Ureter (tissue), 1 donor: ENCODE measurements at regions not wholly inside any gene's neighbourhood (a gene's known extent, or its start where the extent isn't known, plus 50 kb on each side); places are given as distances from the start of the nearest gene placed in this dataset.
"Not testable (repeated sequence)": the region's sequence is repeated elsewhere in the genome, so short reads cannot be mapped to it uniquely, and the experiment has no call there.

Experiments used
- DNase-seq: peaks from one replicate; pipeline ENCODE4 v3.0.0-alpha.2; 2020; ENCODE audit warnings: low spot score
- donor health status: DM: yes; HTN: yes; CAD: no.

- no peak for DNase-seq
Measured at GRCh38 chr2:39998617-39999016, 219.6 kb upstream of the THUMPD2 start.

DNA sequence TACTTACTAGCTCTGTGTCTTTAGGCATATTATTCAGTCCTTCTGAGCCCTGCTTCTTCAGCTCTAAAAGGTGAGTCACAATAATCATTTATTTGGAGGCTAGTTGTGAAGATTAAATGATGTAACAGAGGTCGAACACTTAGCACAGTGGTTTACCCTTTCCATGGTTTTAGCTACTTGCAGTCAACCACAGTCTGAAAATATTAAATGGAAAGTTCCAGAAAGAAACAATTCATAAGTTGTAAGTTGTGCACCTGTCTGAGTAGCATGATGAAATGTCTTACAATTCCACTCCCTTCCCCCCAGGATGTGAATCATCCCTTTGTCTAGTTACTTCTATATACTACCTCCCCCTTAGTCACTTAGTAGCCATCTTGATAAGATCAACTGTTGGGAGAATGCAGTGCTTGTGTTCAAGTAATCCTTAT is 217.6 kb upstream of the THUMPD2 start:
- no peak for DNase-seq

DNA sequence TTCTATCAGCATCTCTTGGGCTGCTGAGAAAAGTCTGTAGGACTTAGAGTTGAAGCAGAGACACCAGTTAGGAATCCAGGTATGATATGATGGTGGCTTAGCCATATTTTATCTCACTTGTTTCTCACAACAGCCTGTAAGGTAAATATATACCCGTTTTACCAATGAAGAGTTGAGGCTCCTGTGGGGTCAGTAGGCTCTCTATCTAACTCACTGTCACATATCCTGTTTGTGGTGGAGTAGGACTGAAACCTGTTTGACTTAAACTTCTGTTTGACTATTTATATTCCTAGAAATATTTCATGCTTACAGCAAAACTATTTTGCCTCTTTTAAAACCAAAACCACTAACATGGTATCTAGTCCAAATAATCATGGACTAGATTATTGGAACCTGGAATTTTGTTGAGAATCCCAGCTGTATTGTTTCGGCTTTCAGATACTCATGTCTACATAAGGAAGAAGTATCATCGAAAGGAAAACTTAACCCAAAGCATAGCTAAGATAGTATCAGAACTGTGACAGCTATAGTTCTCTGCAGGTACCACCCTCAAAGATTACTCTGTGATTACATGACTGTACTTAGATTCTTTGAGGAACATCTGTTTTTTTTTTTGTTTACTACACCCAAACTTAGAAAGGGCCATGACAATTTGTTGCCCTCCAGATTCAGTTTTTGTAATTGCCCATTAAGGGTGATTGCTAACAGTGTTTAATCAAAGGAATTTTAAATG is 216.1 kb upstream of the THUMPD2 start:
- no peak for DNase-seq

DNA sequence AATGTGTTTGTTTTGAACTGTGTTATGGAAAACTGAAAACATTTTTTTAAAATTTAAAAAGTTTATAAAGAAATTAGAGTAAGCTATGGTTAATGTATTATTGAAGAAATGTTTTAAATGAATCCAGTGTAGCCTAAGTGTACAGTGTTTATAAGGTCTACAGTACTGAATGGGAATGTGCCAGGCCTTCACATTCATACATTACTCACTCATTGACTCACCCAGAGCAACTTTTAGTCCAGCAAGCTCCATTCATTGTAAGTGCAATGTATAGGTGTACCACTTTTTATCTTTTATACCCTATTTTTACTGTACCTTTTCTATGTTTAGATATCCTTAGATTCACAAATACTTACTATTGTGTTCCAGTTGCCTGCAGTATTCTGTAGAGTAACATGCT is 215.1 kb upstream of the THUMPD2 start:
- DNase-seq, result no peak

DNA sequence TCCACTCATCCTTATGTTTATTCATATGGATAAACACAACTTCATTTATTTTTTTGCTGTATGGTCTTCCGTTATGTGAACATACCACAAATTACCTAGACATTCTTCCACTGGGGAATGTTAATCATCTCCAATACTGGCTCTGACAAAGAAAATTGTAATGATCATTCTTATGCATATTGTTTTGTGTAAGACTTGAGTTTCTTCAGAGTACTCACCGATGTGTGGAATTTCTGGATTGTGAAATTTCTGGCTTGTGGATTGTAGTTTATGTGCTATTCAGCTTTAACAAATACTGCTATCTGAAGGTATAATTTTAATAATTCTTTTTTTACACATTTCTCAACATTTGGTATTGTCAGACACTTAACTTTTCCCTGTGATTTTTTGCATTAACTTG is 212.2 kb upstream of the THUMPD2 start:
- DNase-seq, result no peak

DNA sequence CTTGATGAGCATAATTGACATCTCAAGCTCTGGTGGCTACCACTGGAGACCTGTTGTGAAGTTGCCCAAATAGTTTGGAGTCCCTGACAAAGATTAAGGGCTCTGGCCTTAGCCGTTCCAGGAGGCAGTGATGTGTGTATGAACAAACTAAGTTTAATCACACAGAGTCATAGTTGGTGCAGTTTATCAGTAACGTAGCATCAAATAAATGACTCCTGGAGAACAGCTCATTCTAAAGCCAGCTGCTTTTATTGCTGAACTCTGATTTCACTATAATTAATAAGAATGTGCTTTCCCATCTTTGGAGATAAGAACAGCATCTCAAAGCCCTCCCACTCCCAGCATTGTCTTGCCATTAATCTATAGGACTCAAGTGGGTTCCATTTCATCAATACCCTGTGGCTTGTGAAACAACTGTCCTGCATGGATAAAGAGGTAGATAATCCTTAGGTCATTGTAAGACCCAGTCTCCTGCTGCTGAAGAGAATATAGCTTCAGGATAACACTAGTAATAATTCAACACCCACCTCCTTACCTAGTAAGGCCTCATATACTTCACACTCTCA is 211.4 kb upstream of the THUMPD2 start:
- no peak for DNase-seq

DNA sequence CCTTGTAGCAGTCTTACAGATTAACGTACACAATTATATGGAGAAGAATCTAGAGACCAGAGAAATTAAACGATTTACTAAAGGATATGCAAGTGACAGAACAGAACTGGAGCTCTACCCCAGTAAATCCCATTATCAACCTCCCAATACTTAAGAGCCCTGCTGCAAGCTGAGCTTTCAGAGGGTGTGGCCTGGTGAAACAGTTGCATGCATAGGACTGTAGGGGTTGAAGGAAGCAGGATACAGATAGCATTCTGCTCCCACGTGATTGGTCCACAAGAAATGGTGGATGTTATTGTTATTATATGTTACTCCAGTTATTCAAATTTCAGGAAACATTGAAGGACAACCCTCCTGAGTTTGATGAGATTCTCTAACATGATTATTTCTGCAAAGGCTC is 210.8 kb upstream of the THUMPD2 start:
- DNase-seq, result no peak

- no peak for DNase-seq
Measured at GRCh38 chr2:39981883-39982311, 202.8 kb upstream of the THUMPD2 start.

- no peak for DNase-seq
Measured at GRCh38 chr2:39975476-39976020, 196.5 kb upstream of the THUMPD2 start.

DNA sequence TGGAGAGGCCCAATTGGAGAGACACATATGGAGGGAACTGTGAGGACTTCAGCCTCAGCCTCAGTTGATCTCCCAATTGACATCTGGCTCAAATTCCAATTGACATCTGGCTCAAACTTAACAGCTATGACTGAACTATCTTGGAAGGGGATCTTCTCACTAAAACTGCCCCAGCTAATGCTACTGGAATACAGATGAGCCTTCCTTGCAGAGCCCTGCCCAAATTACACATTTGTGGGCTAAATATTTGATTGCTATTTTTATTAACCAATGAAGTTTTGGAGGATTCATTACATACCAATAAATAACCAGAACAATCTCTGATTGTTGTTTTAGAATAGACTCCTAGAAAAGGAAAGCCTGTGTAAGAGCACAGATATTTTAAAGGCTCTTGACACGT is 189.0 kb upstream of the THUMPD2 start:
- DNase-seq, result no peak

- DNase-seq, result not testable (repeated sequence)
Measured at GRCh38 chr2:39960681-39961080, 181.6 kb upstream of the THUMPD2 start.

DNA sequence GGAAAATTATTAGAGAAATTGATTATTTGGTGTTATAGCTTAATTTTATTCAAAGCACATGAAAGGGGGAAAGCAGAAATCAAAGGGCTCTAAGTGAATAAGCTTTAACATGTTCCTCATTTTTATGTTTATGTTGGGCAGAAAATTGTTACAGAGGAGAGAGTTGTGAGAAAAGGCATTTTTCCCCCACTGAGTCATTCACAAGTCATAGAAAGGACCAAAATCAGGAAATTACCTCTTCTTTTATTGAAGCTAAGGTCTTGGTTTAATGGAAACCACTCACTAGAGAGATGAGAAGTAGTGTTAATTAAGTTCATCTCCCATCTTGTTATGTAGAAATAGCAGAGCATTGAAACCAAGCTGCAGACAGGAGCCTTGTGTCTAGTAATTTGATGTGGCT is 175.3 kb upstream of the THUMPD2 start:
- DNase-seq, result no peak

DNA sequence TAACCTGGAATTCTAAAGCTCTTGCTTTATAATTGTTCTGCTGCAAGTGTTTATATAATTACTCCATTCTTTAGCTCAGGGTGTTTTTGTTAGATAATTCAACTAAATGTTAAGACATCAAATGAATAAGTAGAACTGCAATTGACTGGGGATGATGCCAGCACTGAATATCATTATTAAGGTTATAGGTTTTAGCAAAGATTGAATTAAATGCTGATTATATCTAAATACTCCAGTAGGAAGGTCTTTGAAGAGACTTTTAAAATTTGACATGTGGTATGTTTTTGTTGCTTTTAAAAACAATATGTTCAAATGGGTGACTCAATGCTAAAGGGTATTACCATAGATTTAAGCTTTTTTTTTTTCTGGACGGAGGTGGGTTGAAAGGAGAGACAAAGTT is 170.1 kb upstream of the THUMPD2 start:
- DNase-seq, result no peak

DNA sequence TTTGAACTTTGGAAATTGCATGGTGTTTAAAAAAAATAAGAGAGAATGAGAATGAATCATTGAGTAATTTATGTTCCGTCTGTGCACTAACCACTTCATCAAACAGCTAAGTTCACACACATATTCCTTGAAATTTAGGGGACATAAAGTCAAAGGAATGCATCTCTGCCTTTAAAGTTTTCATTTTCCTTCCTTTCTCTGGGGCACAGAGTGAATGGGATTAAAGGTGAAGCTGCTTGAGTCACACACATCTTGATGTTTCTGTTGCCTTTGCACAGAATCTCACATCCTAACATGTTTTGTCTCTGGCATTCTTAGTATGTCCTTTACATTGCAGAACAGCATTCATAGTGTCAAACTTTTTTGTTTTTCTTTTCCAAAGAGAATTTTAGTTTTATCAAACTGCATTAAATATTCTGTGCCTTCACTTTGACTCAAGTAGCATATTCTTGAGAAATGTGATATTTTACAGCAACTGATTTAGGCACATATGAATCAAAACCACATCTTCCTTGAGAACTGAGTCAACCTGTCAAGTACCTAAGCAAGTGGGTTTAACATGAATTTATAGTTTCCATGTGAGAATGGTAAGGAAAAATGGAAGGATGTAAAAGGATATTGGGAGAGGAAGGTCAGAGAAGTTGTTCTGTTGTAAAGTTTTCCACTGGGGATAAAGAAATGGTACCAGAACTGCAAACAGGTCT is 169.1 kb upstream of the THUMPD2 start:
- DNase-seq, result no peak

DNA sequence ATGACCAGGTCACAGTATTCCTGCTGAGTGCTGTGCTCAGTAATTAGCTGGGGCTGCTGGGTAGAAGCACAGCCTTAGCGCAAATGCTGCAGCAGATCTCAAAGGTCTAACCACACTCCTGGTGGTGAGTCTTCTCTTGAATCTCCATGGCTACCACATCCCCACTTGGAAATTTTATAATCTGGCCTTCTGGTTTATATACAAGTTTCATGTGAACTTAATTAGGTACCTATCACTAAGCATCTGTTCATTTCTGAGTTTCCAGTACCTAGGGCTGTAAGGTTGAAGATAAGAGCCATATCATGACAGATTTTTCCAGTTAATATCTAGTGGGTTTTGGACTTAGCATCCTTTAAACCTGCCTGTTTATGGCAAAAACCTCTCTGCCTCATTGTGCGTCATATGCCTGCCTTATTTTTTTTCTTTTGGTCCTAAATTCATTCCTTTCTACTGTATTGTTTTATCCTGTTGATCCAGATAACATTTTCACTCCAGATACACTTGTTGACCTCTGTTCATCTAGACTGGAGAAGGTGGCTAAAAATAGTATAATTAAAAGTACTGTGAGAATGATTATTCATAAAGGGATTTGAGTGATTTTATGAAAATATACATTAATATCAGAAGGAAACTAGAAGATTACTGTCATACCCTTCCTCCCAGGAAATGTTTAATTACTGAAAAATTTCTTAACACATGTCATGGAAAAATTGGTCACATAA is 168.4 kb upstream of the THUMPD2 start:
- no peak for DNase-seq

- DNase-seq, result no peak
Measured at GRCh38 chr2:39942950-39943349, 163.9 kb upstream of the THUMPD2 start.

- DNase-seq, result no peak
Measured at GRCh38 chr2:39938035-39938835, 159.2 kb upstream of the THUMPD2 start.

DNA sequence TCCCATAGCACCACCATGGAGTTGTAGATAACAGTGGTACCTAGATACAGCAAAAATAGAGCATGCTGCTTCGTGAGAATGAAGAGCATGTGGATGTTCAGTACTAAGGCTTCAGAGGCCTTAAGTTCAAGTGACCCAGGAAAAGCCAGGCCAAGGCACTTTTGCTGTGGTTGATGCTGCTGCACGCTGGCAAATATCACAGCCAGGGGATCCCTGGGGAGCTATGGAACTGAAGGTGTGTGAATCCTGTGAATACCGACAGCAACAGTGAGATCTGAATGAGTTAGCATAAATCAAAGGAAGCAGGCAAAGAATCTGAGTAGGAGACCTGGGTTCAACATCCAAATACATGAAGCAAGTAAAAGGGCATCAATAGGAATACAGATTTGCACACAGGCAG is 158.6 kb upstream of the THUMPD2 start:
- no peak for DNase-seq

DNA sequence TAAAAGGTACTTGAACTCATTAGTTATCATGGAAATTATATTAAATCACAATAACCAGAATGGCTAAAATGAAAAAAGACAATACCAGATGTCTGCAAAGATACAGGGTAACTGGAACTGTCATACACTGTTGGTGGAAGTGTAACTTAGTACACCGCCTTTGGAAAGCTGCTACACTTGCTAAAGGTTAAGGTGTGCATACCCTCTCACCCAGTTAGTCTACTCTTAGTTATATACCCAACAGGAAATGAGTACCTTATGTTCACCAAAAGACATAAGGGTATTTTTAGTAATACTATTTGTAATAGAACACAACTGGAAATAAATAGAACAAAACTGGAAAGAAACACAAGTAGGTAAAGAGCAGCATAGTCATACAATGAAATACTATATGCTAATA is 155.8 kb upstream of the THUMPD2 start:
- no peak for DNase-seq

GRCh38 chr2:39933196-39933595 is 154.1 kb upstream of the THUMPD2 start:
- no peak for DNase-seq

GRCh38 chr2:39932198-39932597 is 153.1 kb upstream of the THUMPD2 start:
- no peak for DNase-seq
